SK-N-SH (cell line): ENCODE measurements at regions not wholly inside any gene's neighbourhood (a gene's known extent, or its start where the extent isn't known, plus 50 kb on each side); places are given as distances from the start of the nearest gene placed in this dataset.

ENCODE experiments used
- CTCF ChIA-PET: fragments of 300-600, 350-600 bp; formaldehyde crosslinking; extraction: SDS; loops from one replicate; lab custom pipeline; 2021; lab: Yijun Ruan, JAX
- POLR2A ChIA-PET: fragments of 350-600 bp; sonication (Branson Sonifier 250); formaldehyde crosslinking; extraction: SDS; loops from one replicate; lab custom pipeline; 2020; ENCODE audit warnings: antibody characterized with exemption, inconsistent platforms; lab: Yijun Ruan, JAX
- DNase-seq: peaks from one replicate; pipeline ENCODE4 v3.0.0; 2012
- H2AFZ ChIP-seq: fragments of 200-600 bp; sonication (generic); 2 replicates; pipeline ENCODE4 v1.8.1; 2016; ENCODE audit warnings: antibody characterized with exemption, mild to moderate bottlenecking, low read depth
- H3F3A ChIP-seq: fragments of 200-600 bp; sonication (generic); replicated peaks from 2 replicates; pipeline ENCODE3; 2016; ENCODE audit warnings: antibody characterized with exemption, mild to moderate bottlenecking; ENCODE audit not compliant: insufficient read depth
- H3K27ac ChIP-seq, 2 experiments: fragments of 200-500 bp in 1 of 2; fragments of 200-600 bp in 1 of 2; sonication (Bioruptor generic) in 1 of 2; sonication (generic), shearing (Covaris generic) in 1 of 2; 2 replicates each; pipeline versions ENCODE4 v1.5.1 to v1.6.1; 2014 to 2016; ENCODE audit warnings: low read depth in 2 of 2, inconsistent platforms in 1 of 2, low read length in 1 of 2, mild to moderate bottlenecking in 1 of 2, mixed read lengths in 1 of 2
- H3K27me3 ChIP-seq: fragments of 200-600 bp; sonication (generic), shearing (Covaris generic); 2 replicates; pipeline ENCODE4 v1.6.1; 2016; ENCODE audit warnings: mixed run types; ENCODE audit not compliant: insufficient read depth
- H3K36me3 ChIP-seq, 2 experiments: fragments of 200-500 bp in 1 of 2; fragments of 200-600 bp in 1 of 2; sonication (Bioruptor generic) in 1 of 2; sonication (generic) in 1 of 2; replicated peaks in 1 of 2; 2 replicates each; pipeline versions ENCODE3 to v1.5.1; 2014 to 2016; ENCODE audit warnings: low read length in 1 of 2, mild to moderate bottlenecking in 1 of 2; ENCODE audit not compliant: insufficient read depth in 2 of 2, control insufficient read depth in 1 of 2
- H3K4me1 ChIP-seq, 2 experiments: fragments of 200-500 bp in 1 of 2; fragments of 200-600 bp in 1 of 2; sonication (Bioruptor generic) in 1 of 2; sonication (generic), shearing (Covaris generic) in 1 of 2; 2 replicates each; pipeline versions ENCODE4 v1.5.1 to v1.6.1; 2014 to 2016; ENCODE audit warnings: low read depth in 1 of 2, low read length in 1 of 2, mixed run types in 1 of 2; ENCODE audit not compliant: insufficient read depth in 2 of 2, control insufficient read depth in 1 of 2
- H3K4me2 ChIP-seq: fragments of 200-600 bp; sonication (generic), shearing (Covaris generic); 2 replicates; pipeline ENCODE4 v1.6.1; 2017; ENCODE audit warnings: mixed run types
- H3K4me3 ChIP-seq, 2 experiments: fragments of 200-500 bp in 1 of 2; fragments of 200-600 bp in 1 of 2; sonication (Bioruptor generic) in 1 of 2; sonication (generic), shearing (Covaris generic) in 1 of 2; 2 replicates each; pipeline versions ENCODE4 v1.5.1 to v1.8.1; 2014 to 2016; ENCODE audit warnings: low read depth in 2 of 2, inconsistent platforms in 1 of 2, low read length in 1 of 2, mild to moderate bottlenecking in 1 of 2, mixed read lengths in 1 of 2, moderate library complexity in 1 of 2
- H3K79me2 ChIP-seq: fragments of 200-600 bp; sonication (generic); 2 replicates; pipeline ENCODE4 v1.8.1; 2017; ENCODE audit warnings: mild to moderate bottlenecking; ENCODE audit not compliant: insufficient read depth
- H3K9ac ChIP-seq: fragments of 200-600 bp; sonication (generic); 2 replicates; pipeline ENCODE4 v1.6.1; 2017; ENCODE audit warnings: mixed run types
- H3K9me2 ChIP-seq: fragments of 200-600 bp; sonication (generic); 2 replicates; pipeline ENCODE4 v1.6.1; 2017; ENCODE audit warnings: mixed run types
- H3K9me3 ChIP-seq: fragments of 200-600 bp; sonication (generic); 2 replicates; pipeline ENCODE4 v1.6.1; 2017; ENCODE audit warnings: mixed run types, mild to moderate bottlenecking, moderate library complexity
- H4K20me1 ChIP-seq: fragments of 200-600 bp; sonication (generic); 2 replicates; pipeline ENCODE4 v1.6.1; 2017; ENCODE audit warnings: mild to moderate bottlenecking, mixed run types; ENCODE audit not compliant: insufficient read depth
- EP300 ChIP-seq, 2 experiments: IDR thresholded peaks; 2 replicates each; pipeline versions ENCODE4 v1.4.0 to v1.6.1; 2012; ENCODE audit warnings: borderline replicate concordance in 1 of 2, low read depth in 1 of 2, low read length in 1 of 2
- EZH2phosphoT487 ChIP-seq: fragments of 200-600 bp; sonication (generic); IDR thresholded peaks from 2 replicates; pipeline ENCODE4 v1.6.1; 2017; ENCODE audit warnings: low read depth, mixed run types, mild to moderate bottlenecking, antibody characterized with exemption, moderate library complexity, borderline replicate concordance
- FOSL2 ChIP-seq: IDR thresholded peaks from 2 replicates; pipeline ENCODE4 v1.4.0; 2012; ENCODE audit warnings: low read depth, mild to moderate bottlenecking, moderate library complexity, borderline replicate concordance
- FOXM1 ChIP-seq: IDR thresholded peaks from 2 replicates; pipeline ENCODE4 v1.4.0; 2012; ENCODE audit warnings: low read depth, mild to moderate bottlenecking
- GABPA ChIP-seq: IDR thresholded peaks from 2 replicates; pipeline ENCODE4 v1.4.0; 2012; ENCODE audit warnings: low read depth, mild to moderate bottlenecking
- JUND ChIP-seq: IDR thresholded peaks from 2 replicates; pipeline ENCODE4 v1.4.0; 2012
- MXI1 ChIP-seq: IDR thresholded peaks from 2 replicates; pipeline ENCODE4 v1.6.1; 2012; ENCODE audit warnings: mild to moderate bottlenecking, low read depth, low read length, improper control_type of control experiment
- RAD21 ChIP-seq: IDR thresholded peaks from 2 replicates; pipeline ENCODE4 v1.6.1; 2012; ENCODE audit warnings: mild to moderate bottlenecking, low read length
- RCOR1 ChIP-seq: fragments of 150-350 bp; IDR thresholded peaks from 2 replicates; pipeline ENCODE4 v1.6.1; 2017; ENCODE audit warnings: antibody characterized with exemption, low read length
- RXRA ChIP-seq: IDR thresholded peaks from 2 replicates; pipeline ENCODE4 v1.4.0; 2012; ENCODE audit warnings: low read depth, mild to moderate bottlenecking, borderline replicate concordance
- SMC3 ChIP-seq: IDR thresholded peaks from 2 replicates; pipeline ENCODE4 v1.6.1; 2012; ENCODE audit warnings: low read depth, low read length, improper control_type of control experiment
- TCF12 ChIP-seq: IDR thresholded peaks from 2 replicates; pipeline ENCODE4 v1.4.0; 2012
- TEAD4 ChIP-seq: IDR thresholded peaks from 2 replicates; pipeline ENCODE4 v1.4.0; 2012; ENCODE audit warnings: mild to moderate bottlenecking, borderline replicate concordance; ENCODE audit not compliant: insufficient read depth
- YY1 ChIP-seq: IDR thresholded peaks from 2 replicates; pipeline ENCODE4 v1.4.0; 2012; ENCODE audit warnings: low read depth, mild to moderate bottlenecking
- WGBS: methylation state at CpG from one replicate; pipeline ENCODE4 v1.1.6; 2017; ENCODE audit warnings: low lambda C conversion rate; 5-methylcytosine and 5-hydroxymethylcytosine counted together
- TF ChIP-seq, protein P1 (sequence below): fragments of 150-350 bp; IDR thresholded peaks from 2 replicates; pipeline ENCODE4 v1.6.1; 2016; ENCODE audit warnings: mild to moderate bottlenecking, low read depth, low read length
- TF ChIP-seq, protein P2 (sequence below): IDR thresholded peaks from 2 replicates; pipeline ENCODE4; 2012
- TF ChIP-seq, protein P3 (sequence below): fragments of 150-350 bp; IDR thresholded peaks from 2 replicates; pipeline ENCODE4 v1.6.1; 2017; ENCODE audit warnings: antibody characterized with exemption, low read length, low read depth, borderline replicate concordance
- TF ChIP-seq, protein P4 (sequence below): fragments of 200-600 bp; sonication (generic); IDR thresholded peaks from 2 replicates; pipeline ENCODE4 v1.6.1; 2017; ENCODE audit warnings: antibody characterized with exemption, mild to moderate bottlenecking, moderate library complexity

DNA sequence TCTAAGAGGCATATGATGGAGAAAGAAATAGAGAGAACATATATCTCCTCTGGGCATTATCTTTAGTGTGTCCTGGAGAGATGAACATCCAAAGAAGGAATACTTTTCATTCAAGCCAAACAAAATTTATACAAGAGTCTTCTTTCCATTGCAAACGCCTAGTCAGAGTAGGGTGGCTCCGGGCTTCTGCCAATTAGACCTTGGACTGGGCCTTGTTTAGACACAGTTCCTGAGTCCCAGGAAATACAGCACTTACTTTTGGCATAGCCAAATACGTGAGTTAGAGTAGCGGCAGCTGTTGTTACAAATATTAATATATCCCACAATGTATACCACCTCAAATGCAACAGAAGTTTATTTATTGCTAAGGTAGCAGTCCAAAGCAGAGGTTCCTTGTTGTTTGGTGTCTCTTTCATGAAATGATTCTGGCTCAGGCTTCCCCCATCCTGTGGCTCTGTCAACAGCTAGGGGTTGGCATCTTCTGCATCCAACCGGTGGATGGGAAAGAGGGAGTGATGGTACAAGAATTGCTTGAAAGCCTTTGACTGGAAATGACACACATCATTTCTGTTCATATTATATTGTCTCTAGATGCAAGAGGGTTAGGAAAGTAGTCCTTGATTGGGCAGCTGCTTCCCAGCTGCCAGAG lies 148.0 kb upstream of the SPACA1 start:
- CTCF ChIA-PET: interaction anchor here (2.2 kb wide), 1 partner anchor 30 kb away, joined by 5 read pairs; no protein-coding TSS in a partner anchor
- H3F3A ChIP-seq: no peaks in the 10 kb centered on the region
- no peak overlapping the region for H3K4me2 ChIP-seq
- TF ChIP-seq RAD21: no peak
- no peak for TF ChIP-seq RXRA
- TF ChIP-seq JUND: no peak
- TF ChIP-seq, protein P1, sequence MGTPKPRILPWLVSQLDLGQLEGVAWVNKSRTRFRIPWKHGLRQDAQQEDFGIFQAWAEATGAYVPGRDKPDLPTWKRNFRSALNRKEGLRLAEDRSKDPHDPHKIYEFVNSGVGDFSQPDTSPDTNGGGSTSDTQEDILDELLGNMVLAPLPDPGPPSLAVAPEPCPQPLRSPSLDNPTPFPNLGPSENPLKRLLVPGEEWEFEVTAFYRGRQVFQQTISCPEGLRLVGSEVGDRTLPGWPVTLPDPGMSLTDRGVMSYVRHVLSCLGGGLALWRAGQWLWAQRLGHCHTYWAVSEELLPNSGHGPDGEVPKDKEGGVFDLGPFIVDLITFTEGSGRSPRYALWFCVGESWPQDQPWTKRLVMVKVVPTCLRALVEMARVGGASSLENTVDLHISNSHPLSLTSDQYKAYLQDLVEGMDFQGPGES: no peak
- no peak for TF ChIP-seq EZH2phosphoT487
- TF ChIP-seq TCF12: no peak
- TF ChIP-seq GABPA: no peak
- no peak for TF ChIP-seq FOSL2
- no peak for TF ChIP-seq RCOR1
- TF ChIP-seq EP300 (IDR thresholded peaks at IDR 0.05; ENCODE audit: borderline replicate concordance in 1 of 2, low read depth in 1 of 2, low read length in 1 of 2): no peak
- TF ChIP-seq, protein P2, sequence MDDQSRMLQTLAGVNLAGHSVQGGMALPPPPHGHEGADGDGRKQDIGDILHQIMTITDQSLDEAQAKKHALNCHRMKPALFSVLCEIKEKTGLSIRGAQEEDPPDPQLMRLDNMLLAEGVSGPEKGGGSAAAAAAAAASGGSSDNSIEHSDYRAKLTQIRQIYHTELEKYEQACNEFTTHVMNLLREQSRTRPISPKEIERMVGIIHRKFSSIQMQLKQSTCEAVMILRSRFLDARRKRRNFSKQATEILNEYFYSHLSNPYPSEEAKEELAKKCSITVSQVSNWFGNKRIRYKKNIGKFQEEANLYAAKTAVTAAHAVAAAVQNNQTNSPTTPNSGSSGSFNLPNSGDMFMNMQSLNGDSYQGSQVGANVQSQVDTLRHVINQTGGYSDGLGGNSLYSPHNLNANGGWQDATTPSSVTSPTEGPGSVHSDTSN: no peak
- TF ChIP-seq, protein P3, sequence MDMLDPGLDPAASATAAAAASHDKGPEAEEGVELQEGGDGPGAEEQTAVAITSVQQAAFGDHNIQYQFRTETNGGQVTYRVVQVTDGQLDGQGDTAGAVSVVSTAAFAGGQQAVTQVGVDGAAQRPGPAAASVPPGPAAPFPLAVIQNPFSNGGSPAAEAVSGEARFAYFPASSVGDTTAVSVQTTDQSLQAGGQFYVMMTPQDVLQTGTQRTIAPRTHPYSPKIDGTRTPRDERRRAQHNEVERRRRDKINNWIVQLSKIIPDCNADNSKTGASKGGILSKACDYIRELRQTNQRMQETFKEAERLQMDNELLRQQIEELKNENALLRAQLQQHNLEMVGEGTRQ: no peak
- TF ChIP-seq, protein P4, sequence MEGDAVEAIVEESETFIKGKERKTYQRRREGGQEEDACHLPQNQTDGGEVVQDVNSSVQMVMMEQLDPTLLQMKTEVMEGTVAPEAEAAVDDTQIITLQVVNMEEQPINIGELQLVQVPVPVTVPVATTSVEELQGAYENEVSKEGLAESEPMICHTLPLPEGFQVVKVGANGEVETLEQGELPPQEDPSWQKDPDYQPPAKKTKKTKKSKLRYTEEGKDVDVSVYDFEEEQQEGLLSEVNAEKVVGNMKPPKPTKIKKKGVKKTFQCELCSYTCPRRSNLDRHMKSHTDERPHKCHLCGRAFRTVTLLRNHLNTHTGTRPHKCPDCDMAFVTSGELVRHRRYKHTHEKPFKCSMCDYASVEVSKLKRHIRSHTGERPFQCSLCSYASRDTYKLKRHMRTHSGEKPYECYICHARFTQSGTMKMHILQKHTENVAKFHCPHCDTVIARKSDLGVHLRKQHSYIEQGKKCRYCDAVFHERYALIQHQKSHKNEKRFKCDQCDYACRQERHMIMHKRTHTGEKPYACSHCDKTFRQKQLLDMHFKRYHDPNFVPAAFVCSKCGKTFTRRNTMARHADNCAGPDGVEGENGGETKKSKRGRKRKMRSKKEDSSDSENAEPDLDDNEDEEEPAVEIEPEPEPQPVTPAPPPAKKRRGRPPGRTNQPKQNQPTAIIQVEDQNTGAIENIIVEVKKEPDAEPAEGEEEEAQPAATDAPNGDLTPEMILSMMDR: no peak
- no peak for TF ChIP-seq MXI1
- TF ChIP-seq YY1: no peak
- TF ChIP-seq FOXM1: no peak
- TF ChIP-seq SMC3: no peak
- TF ChIP-seq TEAD4: no peak
- TF ChIP-seq, all 33 proteins: peak for 0
- Histone ChIP-seq H2AFZ (no peak overlapping the region), H4K20me1 (no peaks in the 10 kb centered on the region), H3K36me3 (no peaks in the 10 kb centered on the region), H3K27me3 (no peaks in the 10 kb centered on the region), H3K27ac (no peak overlapping the region), H3K9me2 (no peaks in the 10 kb centered on the region), H3K79me2 (no peaks in the 10 kb centered on the region), H3K9me3 (no peaks in the 10 kb centered on the region), H3K9ac (no peak overlapping the region), H3K4me3 (no peak overlapping the region), H3K4me1 (no peaks in the 10 kb centered on the region)
- WGBS: 42% methylated on average over 5 of the region's 5 CpGs
- no peak for DNase-seq
- POLR2A ChIA-PET: no interaction called here
